HG02678 (cell line): ENCODE measurements at regions not wholly inside any gene's neighbourhood (a gene's known extent, or its start where the extent isn't known, plus 50 kb on each side); places are given as distances from the start of the nearest gene placed in this dataset.

ENCODE experiments used
- ATAC-seq: cut with Tn5 transposase; IDR thresholded peaks from one replicate; pipeline ENCODE4 v1.9.1; 2021; ENCODE audit warnings: mild to moderate bottlenecking, moderate library complexity; ENCODE audit not compliant: unreplicated experiment

- no peak for ATAC-seq
Measured at GRCh38 chr10:78784546-78784945, 284.2 kb upstream of the ZMIZ1 start.

- no peak for ATAC-seq
Measured at GRCh38 chr10:78785066-78785465, 283.7 kb upstream of the ZMIZ1 start.

GRCh38 chr10:78785991-78786390 lies 282.8 kb upstream of the ZMIZ1 start:
- ATAC-seq: no peak

- ATAC-seq: no peak
Measured at GRCh38 chr10:78787125-78787524, 281.6 kb upstream of the ZMIZ1 start.

- no peak for ATAC-seq
Measured at GRCh38 chr10:78794736-78795455, 273.9 kb upstream of the ZMIZ1 start.

GRCh38 chr10:78798976-78799730 lies 269.6 kb upstream of the ZMIZ1 start:
- ATAC-seq: no peak

GRCh38 chr10:78800006-78800405 lies 268.8 kb upstream of the ZMIZ1 start:
- ATAC-seq: no peak

GRCh38 chr10:78800535-78801320 lies 268.0 kb upstream of the ZMIZ1 start:
- no peak for ATAC-seq

- ATAC-seq: no peak
Measured at GRCh38 chr10:78802431-78802830, 266.3 kb upstream of the ZMIZ1 start.

- ATAC-seq: no peak
Measured at GRCh38 chr10:78802866-78803265, 265.9 kb upstream of the ZMIZ1 start.

GRCh38 chr10:78803710-78804109 lies 265.1 kb upstream of the ZMIZ1 start:
- ATAC-seq: no peak

- no peak for ATAC-seq
Measured at GRCh38 chr10:78804411-78805032, 264.2 kb upstream of the ZMIZ1 start.

- ATAC-seq: no peak
Measured at GRCh38 chr10:78805176-78805575, 263.6 kb upstream of the ZMIZ1 start.

- ATAC-seq: no peak
Measured at GRCh38 chr10:78806681-78807221, 262.0 kb upstream of the ZMIZ1 start.

- no peak for ATAC-seq
Measured at GRCh38 chr10:78807504-78808203, 261.1 kb upstream of the ZMIZ1 start.

- ATAC-seq: no peak
Measured at GRCh38 chr10:78808286-78808685, 260.5 kb upstream of the ZMIZ1 start.

- no peak for ATAC-seq
Measured at GRCh38 chr10:78808736-78809367, 259.9 kb upstream of the ZMIZ1 start.

- no peak for ATAC-seq
Measured at GRCh38 chr10:78811174-78811573, 257.6 kb upstream of the ZMIZ1 start.

GRCh38 chr10:78812571-78813318 lies 256.0 kb upstream of the ZMIZ1 start:
- no peak for ATAC-seq
